Testis (tissue), 2 donors: ENCODE measurements at regions not wholly inside any gene's neighbourhood (a gene's known extent, or its start where the extent isn't known, plus 50 kb on each side); places are given as distances from the start of the nearest gene placed in this dataset.

Source experiments
- DNase-seq: peaks from one replicate; pipeline ENCODE4 v3.0.0-alpha.2; 2019
- H3K27ac ChIP-seq, 2 donors: fragments of 200-600 bp; sonication (generic); one replicate each; pipeline ENCODE4 v1.5.1; 2019
- H3K27me3 ChIP-seq: fragments of 200-600 bp; sonication (generic); one replicate; pipeline ENCODE4 v1.5.1; 2019
- H3K36me3 ChIP-seq: fragments of 200-600 bp; sonication (generic); one replicate; pipeline ENCODE4 v1.5.1; 2017; ENCODE audit warnings: low read depth; ENCODE audit errors: missing control alignments
- H3K4me1 ChIP-seq: fragments of 200-600 bp; sonication (generic); one replicate; pipeline ENCODE4 v1.5.1; 2019
- H3K4me3 ChIP-seq, 2 donors: fragments of 200-600 bp; sonication (generic); one replicate each; pipeline ENCODE4 v1.5.1; 2017 to 2019
- H3K9me3 ChIP-seq: fragments of 200-600 bp; sonication (generic); one replicate; pipeline ENCODE4 v1.5.1; 2017
- CTCF ChIP-seq, 3 experiments: fragments of 450-650 bp in 2 of 3; fragments of 200-600 bp in 1 of 3; sonication (generic) in 1 of 3; IDR thresholded peaks; one replicate each; pipeline ENCODE4 v1.5.1; 2016 to 2019; ENCODE audit warnings: antibody characterized with exemption in 3 of 3, mild to moderate bottlenecking in 2 of 3, moderate library complexity in 1 of 3
- POLR2A ChIP-seq: fragments of 450-650 bp; IDR thresholded peaks from one replicate; pipeline ENCODE4 v1.6.1; 2017; ENCODE audit warnings: antibody characterized with exemption, mild to moderate bottlenecking, moderate library complexity
- WGBS, 2 donors: methylation state at CpG; one replicate each; pipeline ENCODE4 v1.1.5; 2018; 5-methylcytosine and 5-hydroxymethylcytosine counted together
- intact Hi-C: fragments of 100-400 bp; cut with DNase I; formaldehyde crosslinking; loops from one replicate; pipeline ENCODE4 v1.15.1; 2023; ENCODE audit warnings: low total_unique reads

- DNase-seq = no peak
- TF ChIP-seq POLR2A (no peak), CTCF (IDR thresholded peaks at IDR 0.05) (no peak)
These were observed 148.1 kb downstream of the CEBPB start for GRCh38 chr20:50338479-50339391.

GRCh38 chr20:50339466-50339901 lies 148.9 kb downstream of the CEBPB start:
- TF ChIP-seq CTCF (IDR thresholded peaks at IDR 0.05) = no peak
- no peak for TF ChIP-seq POLR2A
- intact Hi-C loops = no loop called here
- H3K36me3 ChIP-seq = no peaks in the 10 kb centered on the region
- 61 to 65% methylated on average over 3 of the region's 3 CpGs for WGBS, 2 donors
- no peak for DNase-seq
- H3K27me3 ChIP-seq = no peaks in the 10 kb centered on the region
- H3K9me3 ChIP-seq = no peaks in the 10 kb centered on the region
- no peak overlapping the region for H3K4me3 ChIP-seq
- no peak overlapping the region for H3K27ac ChIP-seq
- peaks cover 4% of the 10 kb centered on the region for H3K4me1 ChIP-seq

More at GRCh38 chr20:50338479-50339391, 148.1 kb downstream of the CEBPB start:
- no peaks in the 10 kb centered on the region for H3K36me3 ChIP-seq
- H3K9me3 ChIP-seq = no peaks in the 10 kb centered on the region
- H3K27ac ChIP-seq = no peak overlapping the region
- intact Hi-C loops = no loop called here
- WGBS, 2 donors = 59 to 77% methylated on average over 12 of the region's 12 CpGs
- H3K27me3 ChIP-seq = no peaks in the 10 kb centered on the region
- H3K4me1 ChIP-seq = peaks cover 4% of the 10 kb centered on the region
- no peak overlapping the region for H3K4me3 ChIP-seq

GRCh38 chr20:50340541-50340940 lies 149.9 kb downstream of the CEBPB start:
- TF ChIP-seq POLR2A = no peak
- Histone ChIP-seq H3K36me3 (no peaks in the 10 kb centered on the region), H3K4me3 (no peak overlapping the region), H3K9me3 (no peaks in the 10 kb centered on the region), H3K4me1 (peaks cover 4% of the 10 kb centered on the region), H3K27ac (no peak overlapping the region), H3K27me3 (no peaks in the 10 kb centered on the region)
- DNase-seq = no peak
- intact Hi-C loops = no loop called here
- 94 to 96% methylated on average over 7 of the region's 7 CpGs for WGBS, 2 donors

GRCh38 chr20:50341050-50341449 lies 150.4 kb downstream of the CEBPB start:
- Histone ChIP-seq H3K4me1 (peaks cover 7% of the 10 kb centered on the region), H3K27me3 (no peaks in the 10 kb centered on the region), H3K27ac (no peak overlapping the region), H3K9me3 (no peaks in the 10 kb centered on the region), H3K36me3 (no peaks in the 10 kb centered on the region), H3K4me3 (no peak overlapping the region)
- intact Hi-C loops = no loop called here
- DNase-seq = no peak
- WGBS, 2 donors = 83 to 93% methylated on average over 7 to 9 of the region's 9 CpGs
- TF ChIP-seq CTCF (IDR thresholded peaks at IDR 0.05) (no peak), POLR2A (no peak)

GRCh38 chr20:50341880-50342637 lies 151.4 kb downstream of the CEBPB start:
- DNase-seq = no peak
- intact Hi-C loops = no loop called here
- peaks cover 15% of the 10 kb centered on the region for H3K4me1 ChIP-seq
- H3K27ac ChIP-seq = no peak overlapping the region
- WGBS, 2 donors = 92% methylated on average over 9 to 12 of the region's 12 CpGs
- TF ChIP-seq CTCF (IDR thresholded peaks at IDR 0.05) (no peak), POLR2A (no peak)
- H3K4me3 ChIP-seq = no peak overlapping the region
- H3K36me3 ChIP-seq = no peaks in the 10 kb centered on the region
- H3K27me3 ChIP-seq = no peaks in the 10 kb centered on the region
- no peaks in the 10 kb centered on the region for H3K9me3 ChIP-seq
